Right atrium auricular region (tissue), 2 donors: ENCODE measurements at regions not wholly inside any gene's neighbourhood (a gene's known extent, or its start where the extent isn't known, plus 50 kb on each side); places are given as distances from the start of the nearest gene placed in this dataset.

ENCODE experiments used
- DNase-seq: peaks from one replicate; pipeline ENCODE4 v3.0.0-alpha.2; 2019; ENCODE audit warnings: low spot score
- H3K27ac ChIP-seq, 2 donors: fragments of 200-600 bp; sonication (generic); 1 replicate in 1 of 2; 2 replicates in 1 of 2; pipeline ENCODE4 v1.5.1; 2016 to 2019
- H3K27me3 ChIP-seq, 2 donors: fragments of 200-600 bp; sonication (generic); one replicate each; pipeline versions ENCODE4 v1.5.1 to v1.6.0; 2017 to 2019
- H3K36me3 ChIP-seq: fragments of 200-600 bp; sonication (generic); one replicate; pipeline ENCODE4 v1.5.1; 2016
- H3K4me1 ChIP-seq, 2 donors: fragments of 200-600 bp; sonication (generic); one replicate each; pipeline versions ENCODE4 v1.5.1 to v1.6.0; 2017 to 2019
- H3K4me3 ChIP-seq, 2 donors: fragments of 200-600 bp; sonication (generic); 1 replicate in 1 of 2; 2 replicates in 1 of 2; pipeline ENCODE4 v1.5.1; 2017 to 2019; ENCODE audit warnings: mild to moderate bottlenecking in 1 of 2, moderate library complexity in 1 of 2
- H3K9me3 ChIP-seq, 2 donors: fragments of 200-600 bp; sonication (generic); one replicate each; pipeline ENCODE4 v1.5.1; 2019
- CTCF ChIP-seq, 2 donors: fragments of 200-600 bp; sonication (generic); IDR thresholded peaks; one replicate each; pipeline ENCODE4 v1.5.1; 2019; ENCODE audit warnings: antibody characterized with exemption in 2 of 2

GRCh38 chr19:28949535-28949934 is 263.4 kb downstream of the UQCRFS1 start:
- no peaks in the 10 kb centered on the region for H3K36me3 ChIP-seq
- peaks cover 0 to 4% of the 10 kb centered on the region in 2 donors for H3K9me3 ChIP-seq
- no peak for TF ChIP-seq CTCF (IDR thresholded peaks at IDR 0.05)
- no peak for DNase-seq
- no peak overlapping the region for H3K4me3 ChIP-seq
- no peaks in the 10 kb centered on the region for H3K4me1 ChIP-seq
- no peaks in the 10 kb centered on the region for H3K27me3 ChIP-seq
- H3K27ac ChIP-seq: no peak overlapping the region

GRCh38 chr19:28949027-28949426 is 263.9 kb downstream of the UQCRFS1 start:
- H3K27ac ChIP-seq: no peak overlapping the region
- H3K27me3 ChIP-seq: no peaks in the 10 kb centered on the region
- no peaks in the 10 kb centered on the region for H3K36me3 ChIP-seq
- no peaks in the 10 kb centered on the region for H3K9me3 ChIP-seq
- no peaks in the 10 kb centered on the region for H3K4me1 ChIP-seq
- no peak overlapping the region for H3K4me3 ChIP-seq
- no peak for TF ChIP-seq CTCF (IDR thresholded peaks at IDR 0.05)
- no peak for DNase-seq

GRCh38 chr19:28948566-28948965 is 264.4 kb downstream of the UQCRFS1 start:
- TF ChIP-seq CTCF (IDR thresholded peaks at IDR 0.05): no peak
- no peaks in the 10 kb centered on the region for H3K4me1 ChIP-seq
- H3K27me3 ChIP-seq: no peaks in the 10 kb centered on the region
- DNase-seq: no peak
- H3K36me3 ChIP-seq: no peaks in the 10 kb centered on the region
- no peaks in the 10 kb centered on the region for H3K9me3 ChIP-seq
- H3K27ac ChIP-seq: no peak overlapping the region
- H3K4me3 ChIP-seq: no peak overlapping the region

GRCh38 chr19:28948026-28948425 is 264.9 kb downstream of the UQCRFS1 start:
- DNase-seq: no peak
- H3K9me3 ChIP-seq: no peaks in the 10 kb centered on the region

GRCh38 chr19:28943651-28944050 is 269.3 kb downstream of the UQCRFS1 start:
- no peaks in the 10 kb centered on the region for H3K36me3 ChIP-seq
- TF ChIP-seq CTCF (IDR thresholded peaks at IDR 0.05): no peak

More at GRCh38 chr19:28948026-28948425, 264.9 kb downstream of the UQCRFS1 start:
- TF ChIP-seq CTCF (IDR thresholded peaks at IDR 0.05): no peak
- Histone ChIP-seq H3K27ac (no peak overlapping the region), H3K36me3 (no peaks in the 10 kb centered on the region), H3K4me3 (no peak overlapping the region), H3K4me1 (no peaks in the 10 kb centered on the region), H3K27me3 (no peaks in the 10 kb centered on the region)

GRCh38 chr19:28941833-28942232 is 271.1 kb downstream of the UQCRFS1 start:
- H3K36me3 ChIP-seq: no peaks in the 10 kb centered on the region
- peaks cover 0 to 12% of the 10 kb centered on the region in 2 donors for H3K4me1 ChIP-seq
- TF ChIP-seq CTCF (IDR thresholded peaks at IDR 0.05): no peak
- no peak for DNase-seq
- H3K4me3 ChIP-seq: no peak overlapping the region
- no peaks in the 10 kb centered on the region for H3K9me3 ChIP-seq
- no peaks in the 10 kb centered on the region for H3K27me3 ChIP-seq
- H3K27ac ChIP-seq: peak overlapping the region in 1 of 2 donors; percentile 67

More at GRCh38 chr19:28943651-28944050, 269.3 kb downstream of the UQCRFS1 start:
- DNase-seq: no peak
- H3K27me3 ChIP-seq: no peaks in the 10 kb centered on the region
- peaks cover 0 to 12% of the 10 kb centered on the region in 2 donors for H3K4me1 ChIP-seq
- H3K4me3 ChIP-seq: no peak overlapping the region
- H3K9me3 ChIP-seq: no peaks in the 10 kb centered on the region
- H3K27ac ChIP-seq: no peak overlapping the region
